ENCODE measurements at regions not wholly inside any gene's neighbourhood (a gene's known extent, or its start where the extent isn't known, plus 50 kb on each side); places are given as distances from the start of the nearest gene placed in this dataset.
"Not testable (repeated sequence)": the region's sequence is repeated elsewhere in the genome, so short reads cannot be mapped to it uniquely, and the experiment has no call there.

GRCh38 chr7:153701678-153702077 is 350.5 kb upstream of the DPP6 start:
- Mint-ChIP-seq H3K27me3 (no peaks in the 10 kb centered on the region), H3K9me3 (peaks cover 6 to 12% (median 8%) of the 10 kb centered on the region in 3 donors), H3K27ac (no peak overlapping the region), H3K36me3 (no peaks in the 10 kb centered on the region), H3K4me3 (no peak overlapping the region), H3K4me1 (no peaks in the 10 kb centered on the region)
- Histone ChIP-seq H3K4me3 (ENCODE audit: control insufficient read depth in 1 of 2, extremely low read depth in 1 of 2, low read length in 1 of 2) (no peak overlapping the region), H3K4me1 (ENCODE audit: control insufficient read depth in 1 of 2, extremely low read depth in 1 of 2, insufficient read depth in 2 of 2, low read length in 2 of 2) (no peaks in the 10 kb centered on the region), H3K9me3 (no peaks in the 10 kb centered on the region), H3K27me3 (replicated peaks in 1 of 2; ENCODE audit: control insufficient read depth in 2 of 2, extremely low read depth in 1 of 2, insufficient read depth in 2 of 2, low read length in 1 of 2) (no peaks in the 10 kb centered on the region), H3K27ac (ENCODE audit: low read length) (no peak overlapping the region), H3K36me3 (ENCODE audit: control insufficient read depth in 2 of 2, extremely low read depth in 1 of 2, insufficient read depth in 1 of 2, low read length in 1 of 2) (no peaks in the 10 kb centered on the region)
- POLR2A ChIA-PET: no interaction called here
- CTCF ChIA-PET: no interaction called here
- ATAC-seq (replicated peaks in 1 of 4): no peak
- no peak for DNase-seq

- H3K27me3 ChIP-seq (replicated peaks in 1 of 2; ENCODE audit: control insufficient read depth in 2 of 2, extremely low read depth in 1 of 2, insufficient read depth in 2 of 2, low read length in 1 of 2); POLR2A ChIA-PET; H3K27ac ChIP-seq (ENCODE audit: low read length); H3K4me3 ChIP-seq (ENCODE audit: control insufficient read depth in 1 of 2, extremely low read depth in 1 of 2, low read length in 1 of 2); CTCF ChIA-PET; H3K9me3 ChIP-seq; H3K36me3 Mint-ChIP-seq; ATAC-seq (replicated peaks in 1 of 4); H3K36me3 ChIP-seq (ENCODE audit: control insufficient read depth in 2 of 2, extremely low read depth in 1 of 2, insufficient read depth in 1 of 2, low read length in 1 of 2); H3K9me3 Mint-ChIP-seq; H3K4me1 Mint-ChIP-seq; DNase-seq; H3K27me3 Mint-ChIP-seq; H3K4me3 Mint-ChIP-seq; H3K4me1 ChIP-seq (ENCODE audit: control insufficient read depth in 1 of 2, extremely low read depth in 1 of 2, insufficient read depth in 2 of 2, low read length in 2 of 2); H3K27ac Mint-ChIP-seq: not testable (repeated sequence)
- no CpG with 5 or more reads among the region's 2 CpGs for WGBS (ENCODE audit: insufficient coverage)
Observed at GRCh38 chr7:153723892-153724291, 328.3 kb upstream of the DPP6 start.

GRCh38 chr7:153731504-153731903 is 320.7 kb upstream of the DPP6 start:
- POLR2A ChIA-PET; H3K4me1 ChIP-seq (ENCODE audit: control insufficient read depth in 1 of 2, extremely low read depth in 1 of 2, insufficient read depth in 2 of 2, low read length in 2 of 2); H3K27me3 Mint-ChIP-seq; H3K9me3 ChIP-seq; H3K27ac Mint-ChIP-seq; DNase-seq; H3K27ac ChIP-seq (ENCODE audit: low read length); H3K4me3 Mint-ChIP-seq; H3K4me1 Mint-ChIP-seq; H3K36me3 ChIP-seq (ENCODE audit: control insufficient read depth in 2 of 2, extremely low read depth in 1 of 2, insufficient read depth in 1 of 2, low read length in 1 of 2); ATAC-seq (replicated peaks in 1 of 4); H3K27me3 ChIP-seq (replicated peaks in 1 of 2; ENCODE audit: control insufficient read depth in 2 of 2, extremely low read depth in 1 of 2, insufficient read depth in 2 of 2, low read length in 1 of 2); H3K4me3 ChIP-seq (ENCODE audit: control insufficient read depth in 1 of 2, extremely low read depth in 1 of 2, low read length in 1 of 2); H3K36me3 Mint-ChIP-seq; CTCF ChIA-PET: not testable (repeated sequence)
- WGBS (ENCODE audit: insufficient coverage): no CpG with 5 or more reads among the region's 7 CpGs
- H3K9me3 Mint-ChIP-seq: peaks cover 4 to 14% (median 9%) of the 10 kb centered on the region in 3 donors

- H3K36me3 ChIP-seq (ENCODE audit: control insufficient read depth in 2 of 2, extremely low read depth in 1 of 2, insufficient read depth in 1 of 2, low read length in 1 of 2); DNase-seq; H3K9me3 ChIP-seq; ATAC-seq (replicated peaks in 1 of 4); H3K4me1 ChIP-seq (ENCODE audit: control insufficient read depth in 1 of 2, extremely low read depth in 1 of 2, insufficient read depth in 2 of 2, low read length in 2 of 2); H3K27me3 ChIP-seq (replicated peaks in 1 of 2; ENCODE audit: control insufficient read depth in 2 of 2, extremely low read depth in 1 of 2, insufficient read depth in 2 of 2, low read length in 1 of 2); H3K27me3 Mint-ChIP-seq; H3K27ac ChIP-seq (ENCODE audit: low read length); H3K4me3 ChIP-seq (ENCODE audit: control insufficient read depth in 1 of 2, extremely low read depth in 1 of 2, low read length in 1 of 2); CTCF ChIA-PET; H3K4me1 Mint-ChIP-seq; H3K36me3 Mint-ChIP-seq; H3K4me3 Mint-ChIP-seq; H3K27ac Mint-ChIP-seq; POLR2A ChIA-PET: not testable (repeated sequence)
- H3K9me3 Mint-ChIP-seq: peaks cover 7 to 17% (median 8%) of the 10 kb centered on the region in 3 donors
- no CpG with 5 or more reads among the region's 2 CpGs for WGBS (ENCODE audit: insufficient coverage)
Observed at GRCh38 chr7:153743434-153743833, 308.8 kb upstream of the DPP6 start.

GRCh38 chr7:153747969-153748368 is 304.2 kb upstream of the DPP6 start:
- ATAC-seq (replicated peaks in 1 of 4); H3K4me1 Mint-ChIP-seq; H3K4me1 ChIP-seq (ENCODE audit: control insufficient read depth in 1 of 2, extremely low read depth in 1 of 2, insufficient read depth in 2 of 2, low read length in 2 of 2); DNase-seq; H3K9me3 ChIP-seq; H3K9me3 Mint-ChIP-seq; H3K27me3 ChIP-seq (replicated peaks in 1 of 2; ENCODE audit: control insufficient read depth in 2 of 2, extremely low read depth in 1 of 2, insufficient read depth in 2 of 2, low read length in 1 of 2); H3K4me3 ChIP-seq (ENCODE audit: control insufficient read depth in 1 of 2, extremely low read depth in 1 of 2, low read length in 1 of 2); H3K27me3 Mint-ChIP-seq; H3K27ac Mint-ChIP-seq; H3K36me3 ChIP-seq (ENCODE audit: control insufficient read depth in 2 of 2, extremely low read depth in 1 of 2, insufficient read depth in 1 of 2, low read length in 1 of 2); H3K36me3 Mint-ChIP-seq; CTCF ChIA-PET; H3K4me3 Mint-ChIP-seq; POLR2A ChIA-PET; H3K27ac ChIP-seq (ENCODE audit: low read length): not testable (repeated sequence)
- WGBS (ENCODE audit: insufficient coverage): 47% methylated on average over 9 of the region's 21 CpGs

GRCh38 chr7:153748885-153749284 is 303.3 kb upstream of the DPP6 start:
- H3K4me3 Mint-ChIP-seq; H3K4me1 ChIP-seq (ENCODE audit: control insufficient read depth in 1 of 2, extremely low read depth in 1 of 2, insufficient read depth in 2 of 2, low read length in 2 of 2); POLR2A ChIA-PET; H3K27me3 Mint-ChIP-seq; H3K27me3 ChIP-seq (replicated peaks in 1 of 2; ENCODE audit: control insufficient read depth in 2 of 2, extremely low read depth in 1 of 2, insufficient read depth in 2 of 2, low read length in 1 of 2); H3K9me3 ChIP-seq; H3K36me3 ChIP-seq (ENCODE audit: control insufficient read depth in 2 of 2, extremely low read depth in 1 of 2, insufficient read depth in 1 of 2, low read length in 1 of 2); H3K36me3 Mint-ChIP-seq; DNase-seq; H3K27ac ChIP-seq (ENCODE audit: low read length); CTCF ChIA-PET; H3K4me3 ChIP-seq (ENCODE audit: control insufficient read depth in 1 of 2, extremely low read depth in 1 of 2, low read length in 1 of 2); ATAC-seq (replicated peaks in 1 of 4); H3K4me1 Mint-ChIP-seq; H3K27ac Mint-ChIP-seq; H3K9me3 Mint-ChIP-seq: not testable (repeated sequence)
- 12% methylated on average over 14 of the region's 25 CpGs for WGBS (ENCODE audit: insufficient coverage)

- H3K4me3 Mint-ChIP-seq; DNase-seq; H3K36me3 ChIP-seq (ENCODE audit: control insufficient read depth in 2 of 2, extremely low read depth in 1 of 2, insufficient read depth in 1 of 2, low read length in 1 of 2); H3K27me3 Mint-ChIP-seq; POLR2A ChIA-PET; H3K9me3 ChIP-seq; H3K27me3 ChIP-seq (replicated peaks in 1 of 2; ENCODE audit: control insufficient read depth in 2 of 2, extremely low read depth in 1 of 2, insufficient read depth in 2 of 2, low read length in 1 of 2); H3K4me3 ChIP-seq (ENCODE audit: control insufficient read depth in 1 of 2, extremely low read depth in 1 of 2, low read length in 1 of 2); H3K27ac ChIP-seq (ENCODE audit: low read length); CTCF ChIA-PET; H3K36me3 Mint-ChIP-seq; H3K27ac Mint-ChIP-seq; H3K4me1 Mint-ChIP-seq; H3K4me1 ChIP-seq (ENCODE audit: control insufficient read depth in 1 of 2, extremely low read depth in 1 of 2, insufficient read depth in 2 of 2, low read length in 2 of 2); ATAC-seq (replicated peaks in 1 of 4): not testable (repeated sequence)
- WGBS (ENCODE audit: insufficient coverage): no CpG with 5 or more reads among the region's 3 CpGs
- H3K9me3 Mint-ChIP-seq: peaks cover 9 to 15% (median 9%) of the 10 kb centered on the region in 3 donors
Observed at GRCh38 chr7:153765869-153766268, 286.3 kb upstream of the DPP6 start.

Data from T-cell (primary cell).